ENCODE measurements at regions not wholly inside any gene's neighbourhood (a gene's known extent, or its start where the extent isn't known, plus 50 kb on each side); places are given as distances from the start of the nearest gene placed in this dataset.

- DNase-seq (no peak), ATAC-seq (no peak)
- ChIA-PET POLR2A (no interaction called here), CTCF (interaction anchor here (1.1 kb wide), 1 partner anchor 28 kb away, joined by 3 read pairs; no protein-coding TSS in a partner anchor)
- intact Hi-C loops (cut with DNase I, micrococcal nuclease), result no loop called here
- H3K27me3 Mint-ChIP-seq, result no peaks in the 10 kb centered on the region
- no peaks in the 10 kb centered on the region for H3K9me3 Mint-ChIP-seq (ENCODE audit: low read depth)
- H3K36me3 Mint-ChIP-seq (ENCODE audit: low read depth), result no peaks in the 10 kb centered on the region
- H3K4me3 Mint-ChIP-seq, result no peak overlapping the region
- no peak overlapping the region for H3K27ac Mint-ChIP-seq
- H3K4me1 Mint-ChIP-seq, result no peaks in the 10 kb centered on the region
Observed at GRCh38 chr5:152269533-152269932, 135.5 kb downstream of the NMUR2 start.

GRCh38 chr5:152264645-152265254 is 140.3 kb downstream of the NMUR2 start:
- CTCF ChIA-PET, result no interaction called here
- H3K27me3 Mint-ChIP-seq, result no peaks in the 10 kb centered on the region
- H3K9me3 Mint-ChIP-seq (ENCODE audit: low read depth), result no peaks in the 10 kb centered on the region
- intact Hi-C loops (cut with DNase I, micrococcal nuclease), result no loop called here
- H3K27ac Mint-ChIP-seq, result no peak overlapping the region
- DNase-seq (no peak), ATAC-seq (no peak)
- no peaks in the 10 kb centered on the region for H3K36me3 Mint-ChIP-seq (ENCODE audit: low read depth)
- H3K4me3 Mint-ChIP-seq, result no peak overlapping the region
- POLR2A ChIA-PET, result no interaction called here
- no peaks in the 10 kb centered on the region for H3K4me1 Mint-ChIP-seq

DNA sequence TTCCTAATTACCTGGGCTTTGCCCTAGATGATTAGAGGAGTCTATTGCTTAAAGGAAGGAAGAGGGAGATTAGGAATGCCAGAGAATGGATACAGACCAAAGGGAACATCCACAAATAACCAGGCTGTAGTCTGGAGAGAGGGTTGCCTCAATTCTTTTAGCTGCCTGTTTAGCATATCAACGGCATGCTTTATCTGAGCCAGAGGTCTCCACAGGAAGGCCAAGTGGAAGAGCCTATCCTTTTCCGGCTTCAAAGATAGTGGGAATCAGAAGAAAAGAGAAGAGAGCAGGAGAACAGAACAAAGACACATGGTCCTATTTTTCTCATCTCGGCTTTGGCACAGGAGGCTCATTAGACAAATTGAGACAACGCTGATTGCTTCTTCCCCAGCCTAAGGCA is 142.4 kb downstream of the NMUR2 start:
- ATAC-seq, result no peak

GRCh38 chr5:152260940-152261339 is 144.1 kb downstream of the NMUR2 start:
- intact Hi-C loops (cut with DNase I, micrococcal nuclease), result no loop called here
- Mint-ChIP-seq H3K27me3 (no peaks in the 10 kb centered on the region), H3K27ac (no peak overlapping the region), H3K36me3 (ENCODE audit: low read depth) (no peaks in the 10 kb centered on the region), H3K4me3 (no peak overlapping the region), H3K4me1 (no peaks in the 10 kb centered on the region), H3K9me3 (ENCODE audit: low read depth) (no peaks in the 10 kb centered on the region)
- no peak for DNase-seq
- ChIA-PET CTCF (no interaction called here), POLR2A (no interaction called here)
- no peak for ATAC-seq

More for the DNA sequence above, 142.4 kb downstream of the NMUR2 start:
- Mint-ChIP-seq H3K27me3 (no peaks in the 10 kb centered on the region), H3K27ac (no peak overlapping the region), H3K4me1 (no peaks in the 10 kb centered on the region), H3K4me3 (no peak overlapping the region), H3K9me3 (ENCODE audit: low read depth) (no peaks in the 10 kb centered on the region), H3K36me3 (ENCODE audit: low read depth) (no peaks in the 10 kb centered on the region)
- ChIA-PET CTCF (interaction anchor here (0.6 kb wide), 2 partner anchors 52 to 413 kb away, joined by 3 to 4 read pairs; no protein-coding TSS in a partner anchor), POLR2A (no interaction called here)
- intact Hi-C loops (cut with DNase I, micrococcal nuclease), result no loop called here
- no peak for DNase-seq

GRCh38 chr5:152259702-152260101 is 145.4 kb downstream of the NMUR2 start:
- ChIA-PET CTCF (no interaction called here), POLR2A (no interaction called here)
- Mint-ChIP-seq H3K36me3 (ENCODE audit: low read depth) (no peaks in the 10 kb centered on the region), H3K27ac (no peak overlapping the region), H3K9me3 (ENCODE audit: low read depth) (no peaks in the 10 kb centered on the region), H3K4me1 (no peaks in the 10 kb centered on the region), H3K4me3 (no peak overlapping the region), H3K27me3 (peaks cover 2% of the 10 kb centered on the region)
- no peak for DNase-seq
- no peak for ATAC-seq
- intact Hi-C loops (cut with DNase I, micrococcal nuclease), result no loop called here

DNA sequence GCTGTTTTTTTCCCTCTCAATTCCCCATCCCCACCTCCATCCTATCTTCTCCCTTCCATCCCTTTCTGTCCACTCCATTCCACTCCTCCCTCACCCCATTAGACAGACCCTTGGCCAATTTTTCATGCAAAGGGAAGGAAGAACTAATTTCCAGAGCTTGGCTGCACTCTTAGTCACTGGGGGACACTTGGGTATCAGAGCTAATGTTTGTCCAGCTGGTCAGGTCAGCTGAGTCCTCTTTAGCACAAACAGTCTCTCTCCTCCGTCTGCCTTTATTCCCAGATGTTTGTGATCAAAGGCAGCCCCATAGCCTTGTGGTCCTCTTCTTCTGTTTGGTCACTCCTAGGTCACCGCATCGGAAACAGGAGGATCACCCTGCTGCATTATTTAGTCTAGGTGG is 148.5 kb downstream of the NMUR2 start:
- ChIA-PET CTCF (no interaction called here), POLR2A (no interaction called here)
- Mint-ChIP-seq H3K4me3 (no peak overlapping the region), H3K27me3 (peaks cover 2% of the 10 kb centered on the region), H3K27ac (no peak overlapping the region), H3K4me1 (no peaks in the 10 kb centered on the region), H3K36me3 (ENCODE audit: low read depth) (no peaks in the 10 kb centered on the region), H3K9me3 (ENCODE audit: low read depth) (no peaks in the 10 kb centered on the region)
- intact Hi-C loops (cut with DNase I, micrococcal nuclease), result no loop called here
- ATAC-seq, result no peak
- no peak for DNase-seq

DNA sequence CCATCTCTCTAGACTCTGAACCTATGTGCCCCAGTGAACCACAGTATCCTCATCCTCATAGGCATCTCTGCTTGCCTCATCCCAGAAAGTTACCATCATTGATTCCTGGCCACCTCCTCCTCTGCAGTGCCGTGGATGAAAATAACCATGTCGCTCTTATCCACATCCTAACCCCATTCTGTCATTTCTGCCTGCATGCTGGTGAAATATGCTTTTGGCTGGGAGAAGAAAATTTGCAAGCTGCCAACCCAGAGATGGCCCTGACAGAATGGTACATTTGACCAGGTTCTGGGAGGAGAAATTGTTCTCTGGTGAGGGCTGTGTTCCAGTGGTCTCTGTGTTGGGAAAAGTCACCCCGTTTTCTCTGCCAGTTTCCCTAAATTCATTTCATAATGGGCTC is 149.7 kb downstream of the NMUR2 start:
- Mint-ChIP-seq H3K9me3 (ENCODE audit: low read depth) (no peaks in the 10 kb centered on the region), H3K4me3 (no peak overlapping the region), H3K36me3 (ENCODE audit: low read depth) (no peaks in the 10 kb centered on the region), H3K4me1 (no peaks in the 10 kb centered on the region), H3K27me3 (peaks cover 2% of the 10 kb centered on the region), H3K27ac (no peak overlapping the region)
- DNase-seq, result no peak
- no peak for ATAC-seq
- intact Hi-C loops (cut with DNase I, micrococcal nuclease), result no loop called here
- ChIA-PET CTCF (no interaction called here), POLR2A (no interaction called here)

- DNase-seq (no peak), ATAC-seq (no peak)
- Mint-ChIP-seq H3K27me3 (no peaks in the 10 kb centered on the region), H3K4me3 (no peak overlapping the region), H3K36me3 (ENCODE audit: low read depth) (no peaks in the 10 kb centered on the region), H3K27ac (no peak overlapping the region), H3K4me1 (no peaks in the 10 kb centered on the region), H3K9me3 (ENCODE audit: low read depth) (peaks cover 2% of the 10 kb centered on the region)
- ChIA-PET POLR2A (no interaction called here), CTCF (no interaction called here)
- intact Hi-C loops (cut with DNase I, micrococcal nuclease), result no loop called here
Observed at GRCh38 chr5:152247850-152248385, 157.2 kb downstream of the NMUR2 start.

GRCh38 chr5:152246401-152246800 is 158.7 kb downstream of the NMUR2 start:
- H3K4me1 Mint-ChIP-seq, result no peaks in the 10 kb centered on the region
- ATAC-seq, result no peak
- H3K27me3 Mint-ChIP-seq, result no peaks in the 10 kb centered on the region
- DNase-seq, result peak; percentile 21
- POLR2A ChIA-PET, result no interaction called here
- CTCF ChIA-PET, result no interaction called here
- no peak overlapping the region for H3K4me3 Mint-ChIP-seq
- H3K9me3 Mint-ChIP-seq (ENCODE audit: low read depth), result peaks cover 2% of the 10 kb centered on the region
- intact Hi-C loops (cut with DNase I, micrococcal nuclease), result no loop called here
- no peak overlapping the region for H3K27ac Mint-ChIP-seq
- H3K36me3 Mint-ChIP-seq (ENCODE audit: low read depth), result no peaks in the 10 kb centered on the region

DNA sequence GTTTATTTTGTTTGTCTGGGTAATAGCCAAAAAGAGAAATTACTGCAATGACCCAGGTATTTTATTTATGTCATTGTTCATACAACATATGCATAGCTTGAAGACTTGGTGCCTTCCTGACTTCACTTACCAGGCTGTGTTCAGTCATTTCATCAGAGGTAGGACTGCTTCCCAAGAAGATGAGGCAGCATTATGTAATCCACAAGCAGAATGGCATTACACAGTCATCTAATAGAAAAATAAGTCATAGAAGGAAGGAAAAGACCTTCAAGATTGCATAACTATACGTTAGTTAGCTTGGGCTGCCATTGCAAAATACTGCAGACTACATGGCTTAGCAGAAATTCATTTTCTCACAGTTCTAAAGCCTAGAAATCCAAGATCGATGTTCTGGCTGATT is 167.5 kb downstream of the NMUR2 start:
- ChIA-PET POLR2A (no interaction called here), CTCF (no interaction called here)
- H3K27ac Mint-ChIP-seq, result no peak overlapping the region
- no peaks in the 10 kb centered on the region for H3K36me3 Mint-ChIP-seq (ENCODE audit: low read depth)
- intact Hi-C loops (cut with DNase I, micrococcal nuclease), result no loop called here
- no peak for ATAC-seq
- H3K9me3 Mint-ChIP-seq (ENCODE audit: low read depth), result peaks cover 5% of the 10 kb centered on the region
- no peaks in the 10 kb centered on the region for H3K27me3 Mint-ChIP-seq
- no peaks in the 10 kb centered on the region for H3K4me1 Mint-ChIP-seq
- H3K4me3 Mint-ChIP-seq, result no peak overlapping the region
- DNase-seq, result no peak

DNA sequence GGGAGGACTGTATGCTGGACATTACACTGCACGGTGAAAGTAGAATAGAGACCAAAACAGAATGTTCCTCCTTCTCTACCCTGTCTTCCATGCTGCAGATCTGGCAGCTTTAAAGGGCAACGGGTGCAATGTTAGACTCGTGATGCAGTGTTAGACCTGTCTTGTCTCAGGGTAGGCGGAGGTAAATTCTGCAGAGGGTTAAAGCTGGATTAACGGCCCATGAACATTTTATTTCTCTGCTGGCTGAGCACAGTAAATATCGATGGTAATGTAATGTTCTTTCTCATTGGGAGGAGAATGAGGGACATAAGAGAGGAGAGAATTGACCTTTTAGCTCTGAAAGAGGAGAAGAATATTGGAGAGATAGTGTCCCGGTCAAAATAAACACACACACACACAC is 178.9 kb downstream of the NMUR2 start:
- Mint-ChIP-seq H3K36me3 (ENCODE audit: low read depth) (no peaks in the 10 kb centered on the region), H3K27ac (no peak overlapping the region), H3K4me1 (no peaks in the 10 kb centered on the region), H3K4me3 (no peak overlapping the region), H3K9me3 (ENCODE audit: low read depth) (no peaks in the 10 kb centered on the region), H3K27me3 (peaks cover 4% of the 10 kb centered on the region)
- ATAC-seq, result no peak
- DNase-seq, result no peak
- POLR2A ChIA-PET, result no interaction called here
- CTCF ChIA-PET, result no interaction called here
- intact Hi-C loops (cut with DNase I, micrococcal nuclease), result no loop called here

DNA sequence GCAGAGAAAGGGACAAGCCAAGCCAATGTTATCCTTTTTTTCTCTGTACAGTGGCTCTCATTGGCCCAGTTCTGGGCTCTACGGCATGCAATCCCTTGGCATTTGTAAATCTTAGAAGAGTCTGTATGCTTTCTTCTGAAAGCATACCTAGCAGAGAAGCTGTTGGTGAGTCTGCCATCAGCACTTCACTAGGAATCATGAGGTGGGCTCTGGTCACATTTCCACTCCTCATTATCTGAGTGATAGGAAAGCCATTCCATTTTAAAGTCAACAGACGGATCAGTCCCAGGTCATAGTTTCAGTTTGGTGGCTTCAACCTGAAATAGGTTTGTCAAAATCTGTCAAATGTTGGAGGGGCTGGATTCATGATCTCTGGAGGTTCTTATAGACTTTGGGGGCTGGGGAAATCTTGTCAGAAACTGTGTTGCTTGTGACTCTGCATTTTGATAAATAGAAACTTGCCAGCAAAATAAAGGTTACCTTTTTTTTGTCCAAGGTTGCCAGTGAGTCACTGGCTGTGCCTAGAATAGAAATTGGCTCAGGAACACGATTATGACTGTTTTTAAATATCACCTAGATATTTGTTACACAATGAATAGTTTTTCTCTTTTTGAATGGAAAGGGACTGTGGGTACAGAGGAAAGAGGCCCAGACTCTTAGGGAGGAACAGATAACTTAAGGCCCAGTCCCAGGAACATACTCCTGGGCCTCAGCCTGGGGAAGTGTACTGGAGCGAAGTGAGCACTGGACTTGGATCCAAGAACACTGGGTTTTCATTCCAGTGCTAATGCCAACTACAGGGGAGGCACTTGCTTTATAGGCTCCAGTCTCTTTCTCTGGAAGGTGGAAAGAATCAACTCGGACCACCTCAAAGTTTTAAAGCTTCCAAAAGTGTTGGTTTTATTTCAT is 183.1 kb downstream of the NMUR2 start:
- ATAC-seq (no peak), DNase-seq (no peak)
- Mint-ChIP-seq H3K4me3 (no peak overlapping the region), H3K27me3 (peaks cover 4% of the 10 kb centered on the region), H3K4me1 (peaks cover 2% of the 10 kb centered on the region), H3K27ac (no peak overlapping the region), H3K36me3 (ENCODE audit: low read depth) (no peaks in the 10 kb centered on the region), H3K9me3 (ENCODE audit: low read depth) (no peaks in the 10 kb centered on the region)
- ChIA-PET CTCF (no interaction called here), POLR2A (no interaction called here)
- intact Hi-C loops (cut with DNase I, micrococcal nuclease), result no loop called here

All from activated CD4-positive, alpha-beta T cell treated with anti-CD3 and anti-CD28 coated beads for 36 hours (primary cell).